ENCODE measurements at regions not wholly inside any gene's neighbourhood (a gene's known extent, or its start where the extent isn't known, plus 50 kb on each side); places are given as distances from the start of the nearest gene placed in this dataset.

GRCh38 chr11:69878927-69879728 lies 59.9 kb upstream of the FGF3 start:
- Mint-ChIP-seq H3K9me3 (ENCODE audit: unreplicated experiment) (no peaks in the 10 kb centered on the region), H3K27ac (ENCODE audit: unreplicated experiment) (no peak overlapping the region), H3K36me3 (ENCODE audit: low read depth, unreplicated experiment) (no peaks in the 10 kb centered on the region), H3K4me1 (ENCODE audit: unreplicated experiment) (no peaks in the 10 kb centered on the region), H3K27me3 (ENCODE audit: unreplicated experiment) (no peaks in the 10 kb centered on the region), H3K4me3 (ENCODE audit: unreplicated experiment) (no peak overlapping the region)
- TF ChIP-seq, protein P1, sequence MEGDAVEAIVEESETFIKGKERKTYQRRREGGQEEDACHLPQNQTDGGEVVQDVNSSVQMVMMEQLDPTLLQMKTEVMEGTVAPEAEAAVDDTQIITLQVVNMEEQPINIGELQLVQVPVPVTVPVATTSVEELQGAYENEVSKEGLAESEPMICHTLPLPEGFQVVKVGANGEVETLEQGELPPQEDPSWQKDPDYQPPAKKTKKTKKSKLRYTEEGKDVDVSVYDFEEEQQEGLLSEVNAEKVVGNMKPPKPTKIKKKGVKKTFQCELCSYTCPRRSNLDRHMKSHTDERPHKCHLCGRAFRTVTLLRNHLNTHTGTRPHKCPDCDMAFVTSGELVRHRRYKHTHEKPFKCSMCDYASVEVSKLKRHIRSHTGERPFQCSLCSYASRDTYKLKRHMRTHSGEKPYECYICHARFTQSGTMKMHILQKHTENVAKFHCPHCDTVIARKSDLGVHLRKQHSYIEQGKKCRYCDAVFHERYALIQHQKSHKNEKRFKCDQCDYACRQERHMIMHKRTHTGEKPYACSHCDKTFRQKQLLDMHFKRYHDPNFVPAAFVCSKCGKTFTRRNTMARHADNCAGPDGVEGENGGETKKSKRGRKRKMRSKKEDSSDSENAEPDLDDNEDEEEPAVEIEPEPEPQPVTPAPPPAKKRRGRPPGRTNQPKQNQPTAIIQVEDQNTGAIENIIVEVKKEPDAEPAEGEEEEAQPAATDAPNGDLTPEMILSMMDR (IDR thresholded peaks at IDR 0.05; ENCODE audit: unreplicated experiment) = no peak
- no peak for DNase-seq (ENCODE audit: low spot score)

GRCh38 chr11:69879729-69880005 lies 60.5 kb upstream of the FGF3 start:
- Mint-ChIP-seq H3K9me3 (ENCODE audit: unreplicated experiment) (no peaks in the 10 kb centered on the region), H3K4me3 (ENCODE audit: unreplicated experiment) (no peak overlapping the region), H3K27ac (ENCODE audit: unreplicated experiment) (no peak overlapping the region), H3K27me3 (ENCODE audit: unreplicated experiment) (no peaks in the 10 kb centered on the region), H3K36me3 (ENCODE audit: low read depth, unreplicated experiment) (no peaks in the 10 kb centered on the region), H3K4me1 (ENCODE audit: unreplicated experiment) (no peaks in the 10 kb centered on the region)
- no peak for DNase-seq (ENCODE audit: low spot score)
- TF ChIP-seq, protein P1 (IDR thresholded peaks at IDR 0.05; ENCODE audit: unreplicated experiment) = no peak

DNA sequence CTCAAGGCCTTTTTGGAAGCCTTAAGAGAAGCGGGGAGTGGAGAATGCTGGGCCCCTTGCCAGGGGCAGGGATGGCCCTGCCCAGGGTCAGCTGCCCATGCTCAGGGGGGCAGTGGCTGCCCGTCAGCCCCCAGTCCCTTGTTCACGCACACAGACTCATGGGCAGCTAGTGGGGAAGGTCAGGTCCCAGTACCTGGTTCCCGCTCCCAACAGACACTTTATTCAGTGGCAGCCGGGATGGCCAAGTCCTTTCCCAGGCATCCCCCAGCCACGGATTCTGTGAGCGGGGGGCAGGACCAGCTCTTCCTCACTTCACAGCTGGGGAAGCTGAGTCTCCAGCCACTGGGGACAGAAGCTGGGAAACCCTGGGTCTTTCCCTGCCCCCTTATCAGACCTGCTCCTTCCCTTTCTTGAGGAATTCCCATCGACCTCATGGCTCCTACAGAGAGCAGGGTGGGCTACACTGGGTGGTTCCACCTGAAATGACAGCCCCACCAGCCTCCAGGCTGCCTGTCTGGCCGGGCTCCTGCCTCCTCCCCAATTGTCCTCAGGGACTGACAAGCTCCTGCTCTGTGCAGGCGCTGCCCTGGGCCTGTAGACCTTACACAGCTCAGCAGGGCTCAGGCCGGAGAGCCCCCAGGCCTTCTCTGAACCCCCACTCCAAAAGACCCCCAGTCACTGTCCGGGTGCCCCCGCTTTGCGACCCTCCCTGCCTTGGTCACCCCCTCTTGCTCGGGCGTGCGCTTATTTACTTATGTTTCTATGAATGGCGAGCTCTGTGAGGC lies 61.0 kb upstream of the FGF3 start:
- H3K4me3 Mint-ChIP-seq (ENCODE audit: unreplicated experiment) = no peak overlapping the region
- DNase-seq (ENCODE audit: low spot score) = no peak
- no peaks in the 10 kb centered on the region for H3K9me3 Mint-ChIP-seq (ENCODE audit: unreplicated experiment)
- no peaks in the 10 kb centered on the region for H3K4me1 Mint-ChIP-seq (ENCODE audit: unreplicated experiment)
- no peak overlapping the region for H3K27ac Mint-ChIP-seq (ENCODE audit: unreplicated experiment)
- no peaks in the 10 kb centered on the region for H3K27me3 Mint-ChIP-seq (ENCODE audit: unreplicated experiment)
- no peaks in the 10 kb centered on the region for H3K36me3 Mint-ChIP-seq (ENCODE audit: low read depth, unreplicated experiment)
- TF ChIP-seq, protein P1 (IDR thresholded peaks at IDR 0.05; ENCODE audit: unreplicated experiment) = no peak

DNA sequence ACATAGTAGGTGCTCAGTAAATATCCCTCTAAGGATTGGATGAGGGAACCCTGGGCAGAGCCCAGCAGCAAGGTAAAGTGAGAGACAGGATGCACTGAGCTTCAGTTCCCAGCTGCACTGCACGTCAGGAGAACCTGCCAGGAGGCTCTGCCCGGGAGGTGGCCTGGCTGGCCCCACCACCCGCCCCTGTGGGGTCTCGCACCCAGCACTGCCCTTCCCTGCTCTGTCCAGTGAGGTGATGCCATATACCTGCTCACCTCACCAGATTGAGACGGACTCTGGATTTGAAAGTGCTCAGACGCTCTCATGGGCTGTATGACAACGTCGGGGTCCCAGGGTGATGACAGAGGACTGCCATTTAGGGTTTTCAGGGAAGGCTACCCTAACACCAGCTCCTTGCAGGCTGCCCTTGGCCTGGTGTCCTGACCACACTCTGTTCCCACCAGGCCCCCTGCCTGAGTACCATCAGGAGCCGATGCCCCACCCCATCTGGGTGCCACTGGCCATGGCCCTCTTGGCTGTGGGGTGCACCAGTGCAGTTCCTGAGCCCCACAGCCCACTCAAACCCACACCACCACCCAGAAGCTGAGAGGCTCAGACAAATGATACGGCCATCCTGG lies 61.7 kb upstream of the FGF3 start:
- H3K4me3 Mint-ChIP-seq (ENCODE audit: unreplicated experiment) = no peak overlapping the region
- H3K4me1 Mint-ChIP-seq (ENCODE audit: unreplicated experiment) = no peaks in the 10 kb centered on the region
- no peak overlapping the region for H3K27ac Mint-ChIP-seq (ENCODE audit: unreplicated experiment)
- TF ChIP-seq, protein P1 (IDR thresholded peaks at IDR 0.05; ENCODE audit: unreplicated experiment) = no peak
- H3K9me3 Mint-ChIP-seq (ENCODE audit: unreplicated experiment) = no peaks in the 10 kb centered on the region
- no peak for DNase-seq (ENCODE audit: low spot score)
- no peaks in the 10 kb centered on the region for H3K27me3 Mint-ChIP-seq (ENCODE audit: unreplicated experiment)
- H3K36me3 Mint-ChIP-seq (ENCODE audit: low read depth, unreplicated experiment) = no peaks in the 10 kb centered on the region
